H9 (cell line): ENCODE measurements at regions not wholly inside any gene's neighbourhood (a gene's known extent, or its start where the extent isn't known, plus 50 kb on each side); places are given as distances from the start of the nearest gene placed in this dataset.

Experiments used
- DNase-seq: peaks from one replicate; pipeline ENCODE4 v3.0.0-alpha.2; 2017
- H2AFZ ChIP-seq: one replicate; pipeline ENCODE4 v1.6.1; 2013; ENCODE audit warnings: mild to moderate bottlenecking, low read length, control low read depth, moderate library complexity
- H2AK5ac ChIP-seq: 2 replicates; pipeline ENCODE4 v1.6.1; 2013; ENCODE audit warnings: low read length, control low read depth, mixed read lengths; ENCODE audit not compliant: insufficient read length
- H2BK120ac ChIP-seq: one replicate; pipeline ENCODE4 v1.6.1; 2013; ENCODE audit warnings: low read depth, mild to moderate bottlenecking, low read length, control low read depth, inconsistent platforms; ENCODE audit not compliant: poor library complexity, severe bottlenecking
- H2BK12ac ChIP-seq: 2 replicates; pipeline ENCODE4 v1.6.1; 2013; ENCODE audit warnings: low read length, control low read depth, mixed read lengths, low read depth; ENCODE audit not compliant: insufficient read length
- H2BK15ac ChIP-seq: 2 replicates; pipeline ENCODE4 v1.6.1; 2013; ENCODE audit warnings: low read depth, low read length, control low read depth
- H2BK20ac ChIP-seq: one replicate; pipeline ENCODE4 v1.6.1; 2013; ENCODE audit warnings: low read depth, mild to moderate bottlenecking, low read length, control low read depth, inconsistent platforms; ENCODE audit not compliant: poor library complexity, severe bottlenecking
- H2BK5ac ChIP-seq: 2 replicates; pipeline ENCODE4 v1.6.1; 2013; ENCODE audit warnings: low read length, control low read depth, mixed read lengths; ENCODE audit not compliant: insufficient read length
- H3K14ac ChIP-seq: 2 replicates; pipeline ENCODE4 v1.6.1; 2013; ENCODE audit warnings: low read length, control low read depth; ENCODE audit not compliant: insufficient read depth
- H3K18ac ChIP-seq: 2 replicates; pipeline ENCODE4 v1.6.1; 2013; ENCODE audit warnings: low read depth, mild to moderate bottlenecking, mixed read lengths, low read length, control low read depth; ENCODE audit not compliant: insufficient read length
- H3K23ac ChIP-seq: 2 replicates; pipeline ENCODE4 v1.6.1; 2013; ENCODE audit warnings: low read length, control low read depth, mixed read lengths, low read depth; ENCODE audit not compliant: insufficient read length
- H3K23me2 ChIP-seq: 2 replicates; pipeline ENCODE4 v1.6.1; 2013; ENCODE audit warnings: low read depth, mild to moderate bottlenecking, mixed read lengths, low read length, control low read depth; ENCODE audit not compliant: insufficient read length, poor library complexity, severe bottlenecking
- H3K27ac ChIP-seq: 2 replicates; pipeline ENCODE4 v1.5.1; 2013; ENCODE audit warnings: low read length, control low read depth, mixed read lengths, low read depth; ENCODE audit not compliant: insufficient read length
- H3K27me3 ChIP-seq: 2 replicates; pipeline ENCODE4 v1.6.1; 2013; ENCODE audit warnings: low read length, control low read depth, inconsistent platforms; ENCODE audit not compliant: insufficient read depth
- H3K4ac ChIP-seq: 2 replicates; pipeline ENCODE4 v1.6.1; 2013; ENCODE audit warnings: low read depth, mild to moderate bottlenecking, control low read depth, inconsistent platforms, low read length, moderate library complexity
- H3K4me1 ChIP-seq: 2 replicates; pipeline ENCODE4 v1.6.1; 2013; ENCODE audit warnings: low read length, control low read depth, inconsistent platforms; ENCODE audit not compliant: insufficient read depth
- H3K4me2 ChIP-seq: 2 replicates; pipeline ENCODE4 v1.6.1; 2013; ENCODE audit warnings: low read length, control low read depth, mixed read lengths; ENCODE audit not compliant: insufficient read length, insufficient read depth
- H3K56ac ChIP-seq: 2 replicates; pipeline ENCODE4 v1.6.1; 2013; ENCODE audit warnings: low read depth, mild to moderate bottlenecking, mixed read lengths, low read length, control low read depth; ENCODE audit not compliant: insufficient read length
- H3K79me1 ChIP-seq: 2 replicates; pipeline ENCODE4 v1.6.1; 2013; ENCODE audit warnings: low read depth, mild to moderate bottlenecking, moderate library complexity, low read length, control low read depth, inconsistent platforms; ENCODE audit not compliant: insufficient read depth, poor library complexity, severe bottlenecking
- H3K79me2 ChIP-seq: 2 replicates; pipeline ENCODE4 v1.6.1; 2013; ENCODE audit warnings: low read length, control low read depth, inconsistent platforms; ENCODE audit not compliant: insufficient read depth
- H3K9ac ChIP-seq: 2 replicates; pipeline ENCODE4 v1.6.1; 2013; ENCODE audit warnings: low read length, control low read depth, mixed read lengths; ENCODE audit not compliant: insufficient read length; ENCODE audit errors: extremely low read depth
- H3K9me3 ChIP-seq: one replicate; pipeline ENCODE4 v1.6.1; 2013; ENCODE audit warnings: low read depth, low read length, inconsistent platforms; ENCODE audit not compliant: control insufficient read depth
- H3T11ph ChIP-seq: one replicate; pipeline ENCODE4 v1.6.1; 2013; ENCODE audit warnings: mild to moderate bottlenecking, low read length, control low read depth, inconsistent platforms
- H4K20me1 ChIP-seq: one replicate; pipeline ENCODE4 v1.6.1; 2013; ENCODE audit not compliant: control insufficient read depth, insufficient read length, insufficient read depth
- H4K5ac ChIP-seq: 2 replicates; pipeline ENCODE4 v1.6.1; 2013; ENCODE audit warnings: low read depth, mild to moderate bottlenecking, mixed read lengths, low read length, control low read depth; ENCODE audit not compliant: insufficient read length
- H4K8ac ChIP-seq: replicated peaks from 2 replicates; pipeline ENCODE4 v1.6.1; 2013; ENCODE audit warnings: low read length, control low read depth, mixed read lengths, low read depth; ENCODE audit not compliant: insufficient read length
- H4K91ac ChIP-seq: 2 replicates; pipeline ENCODE4 v1.6.1; 2013; ENCODE audit warnings: low read depth, mild to moderate bottlenecking, moderate library complexity, mixed read lengths, low read length, control low read depth; ENCODE audit not compliant: insufficient read length
- H3K27ac Mint-ChIP-seq, 3 experiments: 2 replicates in 2 of 3; 3 replicates in 1 of 3; pipeline ENCODE4 v1.8.0; 2020 to 2021; ENCODE audit warnings: mixed read lengths in 3 of 3, mild to moderate bottlenecking in 1 of 3, moderate library complexity in 1 of 3
- H3K27me3 Mint-ChIP-seq: 2 replicates; pipeline ENCODE4 v1.8.0; 2021; ENCODE audit warnings: low read depth, mild to moderate bottlenecking, moderate library complexity, mixed read lengths
- H3K36me3 Mint-ChIP-seq, 3 experiments: 2 replicates in 2 of 3; 3 replicates in 1 of 3; pipeline ENCODE4 v1.8.0; 2020 to 2021; ENCODE audit warnings: low read depth in 3 of 3, mixed read lengths in 3 of 3; ENCODE audit not compliant: insufficient read depth in 1 of 3
- H3K4me1 Mint-ChIP-seq, 2 experiments: 2 replicates each; pipeline ENCODE4 v1.8.0; 2020; ENCODE audit warnings: mixed read lengths in 2 of 2
- H3K4me3 Mint-ChIP-seq, 2 experiments: 2 replicates in 1 of 2; 3 replicates in 1 of 2; pipeline ENCODE4 v1.8.0; 2020 to 2021; ENCODE audit warnings: mild to moderate bottlenecking in 2 of 2, mixed read lengths in 2 of 2, moderate library complexity in 1 of 2
- H3K9me3 Mint-ChIP-seq, 2 experiments: 2 replicates in 1 of 2; 3 replicates in 1 of 2; pipeline ENCODE4 v1.8.0; 2020; ENCODE audit warnings: mild to moderate bottlenecking in 2 of 2, mixed read lengths in 2 of 2, moderate library complexity in 1 of 2
- CTCF ChIP-seq: fragments of 200-600 bp; sonication (generic); conservative IDR thresholded peaks from 3 replicates; pipeline ENCODE4 v1.8.0; 2021; ENCODE audit warnings: antibody characterized with exemption, mild to moderate bottlenecking
- WGBS: extraction: QIAGEN DNeasy Blood & Tissue Kit; methylation state at CpG from one replicate; pipeline ENCODE4 v1.1.7; 2013; ENCODE audit warnings: missing lambda C conversion rate, low lambda C conversion rate, mixed read lengths; ENCODE audit not compliant: insufficient read length; ENCODE audit errors: extremely low coverage; 5-methylcytosine and 5-hydroxymethylcytosine counted together

GRCh38 chr1:36595921-36596320 lies 113.2 kb upstream of the CSF3R start:
- Histone ChIP-seq H3K27me3 (no peaks in the 10 kb centered on the region), H4K8ac (no peak overlapping the region), H3K4ac (no peak overlapping the region), H3K14ac (no peak overlapping the region), H2AFZ (no peak overlapping the region), H2BK15ac (no peak overlapping the region), H3K23me2 (no peaks in the 10 kb centered on the region), H3T11ph (no peak overlapping the region), H3K4me2 (no peak overlapping the region), H3K56ac (no peak overlapping the region), H2BK12ac (no peak overlapping the region), H3K23ac (no peak overlapping the region), H4K5ac (no peak overlapping the region), H4K91ac (no peak overlapping the region), H2BK120ac (no peak overlapping the region), H2BK5ac (no peak overlapping the region), H3K27ac (no peak overlapping the region), H2AK5ac (no peak overlapping the region), H3K9ac (no peak overlapping the region), H4K20me1 (no peaks in the 10 kb centered on the region), H3K79me2 (no peaks in the 10 kb centered on the region), H2BK20ac (no peak overlapping the region), H3K4me1 (0 out of 2 replicates have a peak, but pooled peaks cover 3% of the 10 kb centered on the region), H3K18ac (no peak overlapping the region), H3K9me3 (no peaks in the 10 kb centered on the region), H3K79me1 (no peaks in the 10 kb centered on the region)
- Mint-ChIP-seq H3K9me3 (no peaks in the 10 kb centered on the region), H3K36me3 (no peaks in the 10 kb centered on the region), H3K4me1 (peaks cover 6 to 15% of the 10 kb centered on the region in 2 experiments), H3K27me3 (peaks cover 13% of the 10 kb centered on the region), H3K27ac (peak overlapping the region in 1 of 3 experiments; percentile 59; a peak in 1 of 7 replicates), H3K4me3 (no peak overlapping the region)
- no CpG with 5 or more reads among the region's 11 CpGs for WGBS
- no peak for TF ChIP-seq CTCF
- no peak for DNase-seq
